Anterior cingulate cortex (tissue), 58 donors: ENCODE measurements at regions not wholly inside any gene's neighbourhood (a gene's known extent, or its start where the extent isn't known, plus 50 kb on each side); places are given as distances from the start of the nearest gene placed in this dataset.

Experiments
- DNase-seq, 58 donors: peaks; one replicate each; lab custom pipeline; 2025; lab: John Stamatoyannopoulos, UW

- no peak for DNase-seq
Measured at GRCh38 chr6:156725712-156726111, 51.5 kb upstream of the ARID1B start.

GRCh38 chr6:156720691-156721685, 56.2 kb upstream of the ARID1B start:
- peak in 1 of 58 donors; percentile 2 for DNase-seq

- peak in 43 of 58 donors; percentile 5 to 63 (median 27) for DNase-seq
Measured at GRCh38 chr6:156719720-156720563, 57.2 kb upstream of the ARID1B start.

GRCh38 chr6:156719395-156719719, 57.8 kb upstream of the ARID1B start:
- no peak for DNase-seq

- DNase-seq: peak in 9 of 58 donors; percentile 1 to 12 (median 6)
Measured at GRCh38 chr6:156718647-156719394, 58.4 kb upstream of the ARID1B start.

- DNase-seq: no peak
Measured at GRCh38 chr6:156717542-156717941, 59.6 kb upstream of the ARID1B start.

GRCh38 chr6:156715839-156716238, 61.3 kb upstream of the ARID1B start:
- DNase-seq: no peak

- no peak for DNase-seq
Measured at GRCh38 chr6:156713548-156713947, 63.6 kb upstream of the ARID1B start.

- DNase-seq: no peak
Measured at GRCh38 chr6:156710479-156710878, 66.7 kb upstream of the ARID1B start.

GRCh38 chr6:156707818-156708217, 69.4 kb upstream of the ARID1B start:
- DNase-seq: no peak

- DNase-seq: no peak
Measured at GRCh38 chr6:156703719-156704118, 73.5 kb upstream of the ARID1B start.

- no peak for DNase-seq
Measured at GRCh38 chr6:156701966-156702365, 75.2 kb upstream of the ARID1B start.

GRCh38 chr6:156700440-156701057, 76.6 kb upstream of the ARID1B start:
- no peak for DNase-seq

- no peak for DNase-seq
Measured at GRCh38 chr6:156699935-156700334, 77.2 kb upstream of the ARID1B start.

- DNase-seq: no peak
Measured at GRCh38 chr6:156699017-156699421, 78.2 kb upstream of the ARID1B start.

GRCh38 chr6:156698239-156699016, 78.8 kb upstream of the ARID1B start:
- DNase-seq: no peak

GRCh38 chr6:156697225-156697830, 79.8 kb upstream of the ARID1B start:
- no peak for DNase-seq

GRCh38 chr6:156695742-156696141, 81.4 kb upstream of the ARID1B start:
- no peak for DNase-seq

GRCh38 chr6:156694679-156695078, 82.5 kb upstream of the ARID1B start:
- no peak for DNase-seq
